22Rv1 (cell line): ENCODE measurements at regions not wholly inside any gene's neighbourhood (a gene's known extent, or its start where the extent isn't known, plus 50 kb on each side); places are given as distances from the start of the nearest gene placed in this dataset.

ENCODE experiments used
- CTCF ChIP-seq: fragments of 450-650 bp; IDR thresholded peaks from 2 replicates; pipeline ENCODE4 v1.5.1; 2017; ENCODE audit warnings: mild to moderate bottlenecking
- ZFX ChIP-seq: fragments of 450-650 bp; IDR thresholded peaks from 2 replicates; pipeline ENCODE4 v1.6.1; 2017; ENCODE audit warnings: antibody characterized with exemption, borderline replicate concordance

GRCh38 chr10:35852721-35853120 is 210.6 kb upstream of the FZD8 start:
- no peak for TF ChIP-seq CTCF
- no peak for TF ChIP-seq ZFX
